Hepatocyte (in vitro differentiated cells): ENCODE measurements at regions not wholly inside any gene's neighbourhood (a gene's known extent, or its start where the extent isn't known, plus 50 kb on each side); places are given as distances from the start of the nearest gene placed in this dataset.

ENCODE experiments used
- CTCF ChIP-seq: fragments of 200-600 bp; sonication (generic); IDR thresholded peaks from 2 replicates; pipeline ENCODE4 v1.5.1; 2016; ENCODE audit warnings: antibody characterized with exemption, mild to moderate bottlenecking; ENCODE audit not compliant: poor library complexity
- EZH2 ChIP-seq: fragments of 200-600 bp; sonication (generic); IDR thresholded peaks from 2 replicates; pipeline ENCODE4 v1.6.1; 2016; ENCODE audit warnings: antibody characterized with exemption, mild to moderate bottlenecking, borderline replicate concordance
- EZH2phosphoT487 ChIP-seq: fragments of 200-600 bp; sonication (generic); IDR thresholded peaks from one replicate; pipeline ENCODE4 v1.6.1; 2018; ENCODE audit warnings: antibody characterized with exemption, mild to moderate bottlenecking, low read depth, moderate library complexity; ENCODE audit not compliant: unreplicated experiment, severe bottlenecking

GRCh38 chr20:51876313-51876940, 74.1 kb upstream of the SALL4 start:
- TF ChIP-seq CTCF (no peak), EZH2 (no peak), EZH2phosphoT487 (no peak)
